Lung (tissue), 11 donors: ENCODE measurements at regions not wholly inside any gene's neighbourhood (a gene's known extent, or its start where the extent isn't known, plus 50 kb on each side); places are given as distances from the start of the nearest gene placed in this dataset.

Experiments used
- ATAC-seq: fragments of 200-7000 bp; cut with Tn5 transposase; one replicate; pipeline ENCODE4 v1.9.1; 2020; ENCODE audit warnings: moderate number of reproducible peaks; ENCODE audit not compliant: insufficient read depth, low FRiP score
- DNase-seq, 3 donors: peaks; one replicate each; pipeline ENCODE4 v3.0.0-alpha.2; 2013 to 2017
- H3K27ac ChIP-seq, 2 donors: one replicate each; pipeline ENCODE4 v1.5.1; 2013; ENCODE audit warnings: mild to moderate bottlenecking in 2 of 2, moderate library complexity in 2 of 2, control low read depth in 1 of 2, inconsistent platforms in 1 of 2, low read depth in 1 of 2, low read length in 1 of 2
- H3K27me3 ChIP-seq, 3 donors: one replicate each; pipeline ENCODE4 v1.5.1; 2013; ENCODE audit warnings: low read length in 2 of 3; ENCODE audit not compliant: control insufficient read depth in 3 of 3, insufficient read depth in 3 of 3
- H3K36me3 ChIP-seq, 4 donors: one replicate each; pipeline ENCODE4 v1.5.1; 2013; ENCODE audit warnings: low read length in 4 of 4, mild to moderate bottlenecking in 1 of 4, moderate library complexity in 1 of 4; ENCODE audit not compliant: control insufficient read depth in 4 of 4, insufficient read depth in 4 of 4
- H3K4me1 ChIP-seq, 5 donors: one replicate each; pipeline ENCODE4 v1.5.1; 2013; ENCODE audit warnings: low read length in 5 of 5, mild to moderate bottlenecking in 2 of 5, moderate library complexity in 1 of 5; ENCODE audit not compliant: control insufficient read depth in 5 of 5, insufficient read depth in 5 of 5
- H3K4me3 ChIP-seq: one replicate; pipeline ENCODE4 v1.5.1; 2013; ENCODE audit warnings: mild to moderate bottlenecking, control low read depth, moderate library complexity
- H3K9ac ChIP-seq, 2 donors: one replicate each; pipeline ENCODE4 v1.5.1; 2013; ENCODE audit warnings: low read length in 2 of 2, control low read depth in 1 of 2; ENCODE audit not compliant: insufficient read depth in 1 of 2
- H3K9me3 ChIP-seq, 4 donors: one replicate each; pipeline ENCODE4 v1.5.1; 2013; ENCODE audit warnings: low read length in 3 of 4, mild to moderate bottlenecking in 1 of 4, moderate library complexity in 1 of 4; ENCODE audit not compliant: control insufficient read depth in 4 of 4, insufficient read depth in 3 of 4
- WGBS, 2 donors: extraction: QIAGEN DNeasy Blood & Tissue Kit; methylation state at CpG; one replicate each; pipeline ENCODE4 v1.1.7; 2013; 5-methylcytosine and 5-hydroxymethylcytosine counted together
- TF ChIP-seq, protein P1 (sequence below): IDR thresholded peaks from 2 replicates; pipeline ENCODE4 v1.5.1; 2012; ENCODE audit warnings: mild to moderate bottlenecking; ENCODE audit errors: control extremely low read depth, extremely low read depth
- donor health status: control.
- donor health status: control.
- donor health status: Bipolar disorder and iron deficiency.
- donor health status: healthy.
- donor health status: DM: yes; HTN: yes; CAD: no.

DNA sequence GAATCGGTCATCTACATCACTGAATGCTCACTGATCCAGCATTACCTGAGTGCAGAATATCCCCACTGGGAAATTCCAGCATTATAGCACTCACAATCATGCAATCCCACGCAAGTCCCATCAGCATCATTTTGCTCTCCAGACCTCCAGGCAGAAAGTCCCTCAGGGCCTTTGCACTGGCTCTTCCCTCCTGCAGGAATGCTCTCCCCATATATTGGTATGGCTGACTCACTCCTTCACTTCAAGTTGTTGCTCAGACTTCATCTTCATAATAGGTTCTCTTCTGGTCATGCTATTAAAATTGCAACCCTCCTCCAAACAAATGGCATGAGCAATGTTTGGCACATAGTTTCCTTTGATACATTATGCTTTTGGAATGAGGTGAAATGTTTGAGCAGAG is 64.7 kb upstream of the CELF4 start:
- 95 to 97% methylated on average over 2 of the region's 2 CpGs for WGBS, 2 donors
- no peaks in the 10 kb centered on the region for H3K36me3 ChIP-seq
- no peak overlapping the region for H3K9ac ChIP-seq
- H3K27ac ChIP-seq, result no peak overlapping the region
- H3K9me3 ChIP-seq, result peaks cover 0 to 4% (median 0%) of the 10 kb centered on the region in 4 donors
- no peaks in the 10 kb centered on the region for H3K27me3 ChIP-seq
- no peak overlapping the region for H3K4me3 ChIP-seq
- TF ChIP-seq, protein P1, sequence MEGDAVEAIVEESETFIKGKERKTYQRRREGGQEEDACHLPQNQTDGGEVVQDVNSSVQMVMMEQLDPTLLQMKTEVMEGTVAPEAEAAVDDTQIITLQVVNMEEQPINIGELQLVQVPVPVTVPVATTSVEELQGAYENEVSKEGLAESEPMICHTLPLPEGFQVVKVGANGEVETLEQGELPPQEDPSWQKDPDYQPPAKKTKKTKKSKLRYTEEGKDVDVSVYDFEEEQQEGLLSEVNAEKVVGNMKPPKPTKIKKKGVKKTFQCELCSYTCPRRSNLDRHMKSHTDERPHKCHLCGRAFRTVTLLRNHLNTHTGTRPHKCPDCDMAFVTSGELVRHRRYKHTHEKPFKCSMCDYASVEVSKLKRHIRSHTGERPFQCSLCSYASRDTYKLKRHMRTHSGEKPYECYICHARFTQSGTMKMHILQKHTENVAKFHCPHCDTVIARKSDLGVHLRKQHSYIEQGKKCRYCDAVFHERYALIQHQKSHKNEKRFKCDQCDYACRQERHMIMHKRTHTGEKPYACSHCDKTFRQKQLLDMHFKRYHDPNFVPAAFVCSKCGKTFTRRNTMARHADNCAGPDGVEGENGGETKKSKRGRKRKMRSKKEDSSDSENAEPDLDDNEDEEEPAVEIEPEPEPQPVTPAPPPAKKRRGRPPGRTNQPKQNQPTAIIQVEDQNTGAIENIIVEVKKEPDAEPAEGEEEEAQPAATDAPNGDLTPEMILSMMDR, result no peak
- H3K4me1 ChIP-seq, result no peaks in the 10 kb centered on the region
- ATAC-seq (no peak), DNase-seq (no peak)

DNA sequence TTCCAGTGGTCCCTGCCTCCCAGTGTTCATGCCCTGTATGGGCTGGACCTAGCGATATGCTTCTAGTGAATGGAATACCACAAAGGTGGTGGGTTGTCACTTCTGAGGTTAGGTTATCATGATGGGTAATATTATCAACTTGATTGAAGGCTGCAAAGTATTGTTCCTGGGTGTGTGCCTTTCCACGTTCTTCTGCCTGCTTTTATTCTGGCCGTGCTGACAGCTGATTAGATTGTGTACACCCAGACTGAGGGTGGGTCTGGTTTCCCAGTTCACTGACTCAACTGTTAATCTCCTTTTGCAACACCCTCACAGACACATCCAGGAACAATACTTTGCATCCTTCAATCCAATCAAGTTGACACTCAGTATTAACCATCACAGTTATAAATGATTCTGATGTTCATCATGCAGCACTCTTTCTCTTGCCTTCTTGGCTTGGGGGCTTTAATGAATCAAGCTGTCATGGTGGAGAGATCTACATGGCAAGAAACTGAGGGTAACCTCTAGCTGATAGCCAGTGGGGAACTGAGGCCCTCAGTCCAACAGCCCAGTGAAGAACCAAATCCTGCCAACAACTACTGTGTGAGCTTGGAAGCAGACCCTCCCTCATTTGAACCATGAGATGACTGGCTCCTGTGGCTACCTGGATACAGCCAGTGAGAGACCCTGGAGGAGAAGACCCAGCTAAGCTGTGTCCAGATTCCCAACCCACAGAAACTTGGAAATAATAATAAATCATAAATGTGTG is 63.0 kb upstream of the CELF4 start:
- Histone ChIP-seq H3K36me3 (no peaks in the 10 kb centered on the region), H3K4me3 (no peak overlapping the region), H3K9ac (no peak overlapping the region), H3K4me1 (peaks cover 0 to 3% (median 0%) of the 10 kb centered on the region in 5 donors), H3K27ac (no peak overlapping the region), H3K9me3 (peaks cover 0 to 4% (median 0%) of the 10 kb centered on the region in 4 donors), H3K27me3 (no peaks in the 10 kb centered on the region)
- DNase-seq, result no peak
- TF ChIP-seq, protein P1, result no peak
- 81 to 86% methylated on average over 3 of the region's 3 CpGs for WGBS, 2 donors
- no peak for ATAC-seq

DNA sequence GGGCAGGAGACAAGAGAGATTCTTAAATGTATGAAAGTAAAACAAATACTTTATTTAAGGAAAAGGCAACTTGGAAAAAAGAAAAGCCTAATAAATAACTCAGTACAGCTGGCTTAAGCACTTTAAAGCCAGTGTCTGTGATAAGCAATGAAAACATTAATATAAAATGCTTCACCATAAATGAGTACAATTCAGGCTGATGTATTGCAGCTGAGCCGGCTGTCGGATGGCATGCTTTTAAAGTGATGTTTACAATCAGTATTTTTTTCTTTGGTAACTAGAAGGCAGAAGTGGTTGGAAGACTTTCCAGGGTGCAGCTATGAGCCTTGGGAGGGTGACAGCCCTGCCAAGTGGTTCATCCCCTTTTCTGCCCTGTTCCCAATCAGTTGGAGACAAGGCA is 58.7 kb upstream of the CELF4 start:
- WGBS, 2 donors, result 67 to 74% methylated on average over 2 of the region's 2 CpGs
- ATAC-seq (no peak), DNase-seq (peak in 2 of 3 donors; percentile 14 to 32)
- Histone ChIP-seq H3K4me3 (no peak overlapping the region), H3K27ac (no peak overlapping the region), H3K36me3 (no peaks in the 10 kb centered on the region), H3K9me3 (peaks cover 0 to 4% (median 0%) of the 10 kb centered on the region in 4 donors), H3K4me1 (peaks cover 0 to 3% (median 0%) of the 10 kb centered on the region in 5 donors), H3K9ac (no peak overlapping the region), H3K27me3 (no peaks in the 10 kb centered on the region)
- TF ChIP-seq, protein P1, result no peak
